Colon (tissue), 2 donors: ENCODE measurements at regions not wholly inside any gene's neighbourhood (a gene's known extent, or its start where the extent isn't known, plus 50 kb on each side); places are given as distances from the start of the nearest gene placed in this dataset.
"Not testable (repeated sequence)": the region's sequence is repeated elsewhere in the genome, so short reads cannot be mapped to it uniquely, and the experiment has no call there.

Experiments used
- FAIRE-seq: peaks from 2 replicates; lab custom pipeline; 2012; peaks lifted over from hg19 to GRCh38; lab: Jason Lieb, UNC
- donor health status: control.
- donor health status: control.

GRCh38 chr2:7849027-7849426 is 832.8 kb upstream of the ID2 start:
- FAIRE-seq: no peak

GRCh38 chr2:7849531-7849930 is 832.3 kb upstream of the ID2 start:
- no peak for FAIRE-seq

- no peak for FAIRE-seq
Observed at GRCh38 chr2:7852546-7852945, 829.3 kb upstream of the ID2 start.

GRCh38 chr2:7857904-7858303 is 824.0 kb upstream of the ID2 start:
- no peak for FAIRE-seq

GRCh38 chr2:7858624-7859023 is 823.2 kb upstream of the ID2 start:
- no peak for FAIRE-seq

GRCh38 chr2:7860693-7861092 is 821.2 kb upstream of the ID2 start:
- no peak for FAIRE-seq

- FAIRE-seq: no peak
Observed at GRCh38 chr2:7861910-7862702, 819.8 kb upstream of the ID2 start.

- FAIRE-seq: no peak
Observed at GRCh38 chr2:7866104-7866503, 815.8 kb upstream of the ID2 start.

- FAIRE-seq: no peak
Observed at GRCh38 chr2:7866825-7867224, 815.0 kb upstream of the ID2 start.

- no peak for FAIRE-seq
Observed at GRCh38 chr2:7867867-7868266, 814.0 kb upstream of the ID2 start.

- FAIRE-seq: no peak
Observed at GRCh38 chr2:7868836-7869235, 813.0 kb upstream of the ID2 start.

GRCh38 chr2:7876445-7876844 is 805.4 kb upstream of the ID2 start:
- FAIRE-seq: not testable (repeated sequence)

GRCh38 chr2:7878266-7878665 is 803.6 kb upstream of the ID2 start:
- FAIRE-seq: not testable (repeated sequence)

GRCh38 chr2:7878786-7879482 is 802.9 kb upstream of the ID2 start:
- FAIRE-seq: no peak

GRCh38 chr2:7879483-7879835 is 802.4 kb upstream of the ID2 start:
- FAIRE-seq: no peak

- FAIRE-seq: no peak
Observed at GRCh38 chr2:7880126-7880525, 801.7 kb upstream of the ID2 start.

- FAIRE-seq: no peak
Observed at GRCh38 chr2:7880566-7880965, 801.3 kb upstream of the ID2 start.

GRCh38 chr2:7881063-7881462 is 800.8 kb upstream of the ID2 start:
- no peak for FAIRE-seq

- FAIRE-seq: no peak
Observed at GRCh38 chr2:7881466-7881865, 800.4 kb upstream of the ID2 start.

- no peak for FAIRE-seq
Observed at GRCh38 chr2:7882296-7882695, 799.6 kb upstream of the ID2 start.

- no peak for FAIRE-seq
Observed at GRCh38 chr2:7884338-7884737, 797.5 kb upstream of the ID2 start.

GRCh38 chr2:7886666-7887065 is 795.2 kb upstream of the ID2 start:
- FAIRE-seq: no peak

GRCh38 chr2:7887441-7887840 is 794.4 kb upstream of the ID2 start:
- no peak for FAIRE-seq

GRCh38 chr2:7888876-7889275 is 793.0 kb upstream of the ID2 start:
- FAIRE-seq: no peak
